ENCODE measurements at regions not wholly inside any gene's neighbourhood (a gene's known extent, or its start where the extent isn't known, plus 50 kb on each side); places are given as distances from the start of the nearest gene placed in this dataset.

GRCh38 chr18:67276638-67277037, 239.9 kb downstream of the DSEL start:
- Histone ChIP-seq H3K4me3 (no peak overlapping the region), H3K36me3 (ENCODE audit: insufficient read depth in 1 of 2, low read depth in 1 of 2) (no peaks in the 10 kb centered on the region), H3K27me3 (ENCODE audit: insufficient read depth in 3 of 3, low read length in 2 of 3) (no peaks in the 10 kb centered on the region), H3K27ac (no peak overlapping the region), H3K4me1 (no peaks in the 10 kb centered on the region), H3K9me3 (no peaks in the 10 kb centered on the region)
- intact Hi-C loops (cut with DNase I), result no loop called here
- 34 to 50% (median 36%) methylated on average over 4 of the region's 4 CpGs for WGBS, 3 donors
- ATAC-seq (no peak), DNase-seq (no peak)
- no peak for TF ChIP-seq CTCF (IDR thresholded peaks at IDR 0.05)

- H3K27ac ChIP-seq, result no peak overlapping the region
- no peak overlapping the region for H3K4me3 ChIP-seq
- no peaks in the 10 kb centered on the region for H3K4me1 ChIP-seq
- no peak for TF ChIP-seq CTCF (IDR thresholded peaks at IDR 0.05)
- H3K27me3 ChIP-seq (ENCODE audit: insufficient read depth in 3 of 3, low read length in 2 of 3), result peaks cover 0 to 2% (median 0%) of the 10 kb centered on the region in 3 donors
- H3K36me3 ChIP-seq (ENCODE audit: insufficient read depth in 1 of 2, low read depth in 1 of 2), result no peaks in the 10 kb centered on the region
- no peaks in the 10 kb centered on the region for H3K9me3 ChIP-seq
- DNase-seq (no peak), ATAC-seq (no peak)
- 74 to 83% (median 80%) methylated on average over 5 of the region's 5 CpGs for WGBS, 3 donors
- intact Hi-C loops (cut with DNase I), result no loop called here
These were observed 243.2 kb downstream of the DSEL start for GRCh38 chr18:67273288-67273687.

DNA sequence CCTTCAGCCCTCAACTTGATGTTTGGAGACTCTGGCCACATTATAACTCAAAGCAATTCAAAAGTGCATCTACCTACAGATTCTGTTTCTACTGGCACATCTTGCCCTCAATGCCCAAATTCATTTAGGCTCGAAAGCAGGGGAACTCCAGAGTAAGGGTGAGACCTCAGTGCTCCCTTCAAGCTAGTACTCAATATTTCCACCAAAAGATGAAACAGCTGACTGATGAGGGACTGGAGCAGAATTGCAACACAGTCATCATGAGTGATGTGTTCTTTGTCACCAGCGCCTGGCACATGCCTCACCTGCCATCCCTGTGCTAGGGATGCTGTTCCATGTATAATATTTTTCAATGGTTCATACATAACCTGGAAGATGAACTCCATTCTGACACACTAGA, 247.3 kb downstream of the DSEL start:
- no peak for ATAC-seq
- intact Hi-C loops (cut with DNase I), result no loop called here

DNA sequence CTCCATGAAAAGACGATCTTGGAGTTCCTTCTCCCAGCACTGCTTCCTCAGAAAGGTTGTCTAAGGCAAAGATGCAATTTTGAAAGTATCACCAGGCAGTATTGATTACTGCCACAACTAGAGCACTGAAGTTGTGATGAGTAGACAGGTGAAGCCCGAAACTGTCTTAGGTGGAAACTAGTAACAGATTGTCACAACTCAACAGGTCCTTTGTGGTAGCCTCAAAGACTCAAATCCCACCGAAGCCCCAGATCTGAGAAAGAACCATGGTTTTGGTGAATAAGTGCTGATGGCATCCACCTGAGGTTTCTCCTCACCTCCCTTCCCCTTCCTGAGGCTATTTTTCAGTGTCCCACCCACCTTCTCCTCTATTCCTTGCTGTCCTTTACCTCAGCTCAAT, 248.0 kb downstream of the DSEL start:
- H3K4me1 ChIP-seq, result no peaks in the 10 kb centered on the region
- no peaks in the 10 kb centered on the region for H3K36me3 ChIP-seq (ENCODE audit: insufficient read depth in 1 of 2, low read depth in 1 of 2)
- H3K9me3 ChIP-seq, result no peaks in the 10 kb centered on the region
- no peak overlapping the region for H3K4me3 ChIP-seq
- no peak overlapping the region for H3K27ac ChIP-seq
- peaks cover 0 to 2% (median 0%) of the 10 kb centered on the region in 3 donors for H3K27me3 ChIP-seq (ENCODE audit: insufficient read depth in 3 of 3, low read length in 2 of 3)
- 83 to 88% (median 85%) methylated on average over 3 of the region's 3 CpGs for WGBS, 3 donors
- DNase-seq, result no peak
- intact Hi-C loops (cut with DNase I), result no loop called here
- TF ChIP-seq CTCF (IDR thresholded peaks at IDR 0.05), result no peak
- ATAC-seq, result no peak

More for the DNA sequence above, 247.3 kb downstream of the DSEL start:
- no peak for DNase-seq
- Histone ChIP-seq H3K36me3 (ENCODE audit: insufficient read depth in 1 of 2, low read depth in 1 of 2) (no peaks in the 10 kb centered on the region), H3K27me3 (ENCODE audit: insufficient read depth in 3 of 3, low read length in 2 of 3) (peaks cover 0 to 2% (median 0%) of the 10 kb centered on the region in 3 donors), H3K4me1 (no peaks in the 10 kb centered on the region), H3K4me3 (no peak overlapping the region), H3K9me3 (no peaks in the 10 kb centered on the region), H3K27ac (no peak overlapping the region)
- 79 to 85% (median 84%) methylated on average over 2 of the region's 2 CpGs for WGBS, 3 donors
- no peak for TF ChIP-seq CTCF (IDR thresholded peaks at IDR 0.05)
